GM12878 (cell line): ENCODE measurements at regions not wholly inside any gene's neighbourhood (a gene's known extent, or its start where the extent isn't known, plus 50 kb on each side); places are given as distances from the start of the nearest gene placed in this dataset.

Experiments used
- ATAC-seq: fragments of 200-7000 bp; cut with Tn5 transposase; 3 replicates; pipeline ENCODE4 v1.9.1; 2020; ENCODE audit warnings: mild to moderate bottlenecking, moderate library complexity
- BruUV-seq: library from RNA; stranded (reverse); fragments of 400-500 nt; replicated peaks from 2 replicates; lab custom pipeline; 2021; lab: Mats Ljungman, UMichigan
- CTCF ChIA-PET: fragments of 300-600 bp; sonication (Branson Sonifier 250); formaldehyde crosslinking; extraction: SDS; loops from one replicate; lab custom pipeline; 2021; ENCODE audit warnings: inconsistent platforms; lab: Yijun Ruan, JAX
- POLR2A ChIA-PET: fragments of 350-600 bp; formaldehyde crosslinking; extraction: SDS; loops from one replicate; lab custom pipeline; 2021; ENCODE audit warnings: inconsistent platforms; lab: Charles Lee
- RAD21 ChIA-PET: fragments of 300-600 bp; sonication (Branson Sonifier 250); formaldehyde crosslinking; loops from one replicate; lab custom pipeline; 2023; ENCODE audit warnings: antibody characterized with exemption; ENCODE audit not compliant: unreplicated experiment; lab: Charles Lee
- SMC1A ChIA-PET: fragments of 300-600 bp; sonication (Branson Sonifier 250); formaldehyde crosslinking; loops from one replicate; lab custom pipeline; 2023; ENCODE audit not compliant: unreplicated experiment, uncharacterized antibody; lab: Charles Lee
- DNase-seq: peaks from one replicate; pipeline ENCODE4 v3.0.0-alpha.2; 2011; ENCODE audit warnings: low read depth, low spot score
- FAIRE-seq: peaks from 3 replicates; lab custom pipeline; 2011; peaks lifted over from hg19 to GRCh38; lab: Jason Lieb, UNC
- H2AFZ ChIP-seq: 2 replicates; pipeline ENCODE4 v1.6.0; 2011; ENCODE audit warnings: low read depth, low read length, control low read depth; ENCODE audit not compliant: control insufficient read depth
- H3K27ac ChIP-seq: 2 replicates; pipeline ENCODE4 v1.5.1; 2011; ENCODE audit warnings: control low read depth; ENCODE audit not compliant: control insufficient read depth, insufficient read depth
- H3K27me3 ChIP-seq, 2 experiments: replicated peaks in 1 of 2; 2 replicates each; pipeline versions ENCODE4 v1.6.0 to v1.6.1; 2011; ENCODE audit warnings: low read length in 1 of 2; ENCODE audit not compliant: control insufficient read depth in 2 of 2, insufficient read depth in 2 of 2
- H3K36me3 ChIP-seq, 2 experiments: 2 replicates each; pipeline ENCODE4 v1.5.1; 2011; ENCODE audit warnings: low read length in 1 of 2; ENCODE audit not compliant: control insufficient read depth in 2 of 2, insufficient read depth in 2 of 2
- H3K4me1 ChIP-seq: 2 replicates; pipeline ENCODE4 v1.6.1; 2011; ENCODE audit warnings: mild to moderate bottlenecking, low read length, moderate library complexity, mixed read lengths; ENCODE audit not compliant: control insufficient read depth, insufficient read depth
- H3K4me2 ChIP-seq: 2 replicates; pipeline ENCODE4 v1.6.0; 2011; ENCODE audit warnings: control low read depth; ENCODE audit not compliant: control insufficient read depth, insufficient read depth
- H3K4me3 ChIP-seq: fragments of 200-600 bp; sonication (generic); 2 replicates; pipeline ENCODE4 v1.5.1; 2016
- H3K79me2 ChIP-seq: 2 replicates; pipeline ENCODE4 v1.6.0; 2011; ENCODE audit warnings: low read length; ENCODE audit not compliant: control insufficient read depth, insufficient read depth
- H3K9ac ChIP-seq: 2 replicates; pipeline ENCODE4 v1.8.0; 2011; ENCODE audit warnings: low read length, control low read depth, mixed read lengths; ENCODE audit not compliant: control insufficient read depth, insufficient read depth
- H3K9me3 ChIP-seq: replicated peaks from 3 replicates; pipeline ENCODE4 v1.5.1; 2011; ENCODE audit warnings: mild to moderate bottlenecking, low read length; ENCODE audit not compliant: control insufficient read depth, insufficient read depth
- H4K20me1 ChIP-seq: 2 replicates; pipeline ENCODE4 v1.6.0; 2011; ENCODE audit not compliant: control insufficient read depth, insufficient read depth
- MYC ChIP-seq: IDR thresholded peaks from 2 replicates; pipeline ENCODE4 v1.6.1; 2011; ENCODE audit warnings: mild to moderate bottlenecking, low read length, moderate library complexity, inconsistent platforms; ENCODE audit not compliant: insufficient read depth, insufficient replicate concordance, insufficient read length, severe bottlenecking
- NR2C1 ChIP-seq: fragments of 450-650 bp; IDR thresholded peaks from 2 replicates; pipeline ENCODE4 v1.6.1; 2017; ENCODE audit warnings: antibody characterized with exemption, mild to moderate bottlenecking, moderate library complexity
- NRF1 ChIP-seq: conservative IDR thresholded peaks from 2 replicates; pipeline ENCODE4 v1.6.1; 2011; ENCODE audit warnings: mild to moderate bottlenecking, low read depth, low read length, improper control_type of control experiment
- PAX5 ChIP-seq: IDR thresholded peaks from 2 replicates; pipeline ENCODE4 v1.6.1; 2011; ENCODE audit warnings: low read depth, low read length, borderline replicate concordance
- WGBS: methylation state at CpG from one replicate; pipeline ENCODE4 v1.1.6; 2016; ENCODE audit warnings: low lambda C conversion rate; ENCODE audit not compliant: insufficient replicate concordance, insufficient coverage; ENCODE audit errors: missing lambda C conversion rate; 5-methylcytosine and 5-hydroxymethylcytosine counted together
- in situ Hi-C: fragments of 300-500 bp; cut with MboI; formaldehyde crosslinking; loops from 9 replicates; pipeline ENCODE4 v1.14.3; 2018; ENCODE audit warnings: mixed read lengths
- intact Hi-C: fragments of 100-400 bp; cut with micrococcal nuclease; formaldehyde crosslinking; loops from one replicate; pipeline ENCODE4 v1.14.2; 2022; ENCODE audit not compliant: unreplicated experiment
- TF ChIP-seq, protein P1 (sequence below): IDR thresholded peaks from 2 replicates; pipeline ENCODE4 v1.6.1; 2012; ENCODE audit warnings: low read depth, low read length, improper control_type of control experiment
- TF ChIP-seq, protein P2 (sequence below): fragments of 450-650 bp; IDR thresholded peaks from 2 replicates; pipeline ENCODE4 v1.6.1; 2017; ENCODE audit warnings: antibody characterized with exemption, mild to moderate bottlenecking, moderate library complexity
- TF ChIP-seq, protein P3 (sequence below): IDR thresholded peaks from 2 replicates; pipeline ENCODE4 v1.6.1; 2011; ENCODE audit warnings: low read depth, mild to moderate bottlenecking, low read length, moderate library complexity, borderline replicate concordance; ENCODE audit errors: extremely low read depth
- TF ChIP-seq, protein P4 (sequence below): IDR thresholded peaks from 2 replicates; pipeline ENCODE4 v1.6.1; 2012; ENCODE audit warnings: mild to moderate bottlenecking, low read depth, low read length

DNA sequence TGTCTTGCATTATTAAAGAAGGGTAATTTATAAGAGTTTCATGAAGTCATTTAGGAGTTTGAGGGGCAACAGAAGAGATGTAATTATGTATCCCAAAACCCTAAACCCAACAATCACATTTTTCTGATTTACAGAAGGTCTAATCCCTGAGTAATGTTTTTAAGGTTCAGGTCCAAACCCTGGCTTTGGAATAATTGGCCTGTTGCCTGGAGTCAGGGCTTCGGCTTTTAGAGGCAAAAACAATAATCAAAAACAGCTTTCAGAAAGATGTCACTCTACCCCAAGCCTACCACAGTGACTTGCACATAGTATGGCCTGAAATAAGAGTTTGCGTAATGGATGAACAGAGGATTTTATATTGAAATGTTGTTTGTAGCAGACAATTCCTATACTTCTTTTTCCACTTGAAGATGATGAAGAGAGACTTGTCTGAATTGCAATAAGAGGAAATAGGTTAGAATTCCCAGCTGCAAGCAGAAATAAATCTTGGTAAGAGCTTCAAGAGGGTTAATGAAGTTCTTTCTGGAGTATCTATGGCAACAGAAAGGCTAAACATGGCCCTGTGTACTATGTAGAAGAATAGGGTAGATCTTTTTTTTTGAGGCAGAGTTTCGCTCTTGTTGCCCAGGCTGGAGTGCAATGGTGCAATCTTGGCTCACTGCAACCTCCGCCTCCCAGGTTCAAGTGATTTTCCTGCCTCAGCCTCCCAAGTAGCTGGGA is 152.0 kb downstream of the GPBP1 start:
- in situ Hi-C loops, result no loop called here
- CTCF ChIA-PET, result no interaction called here

DNA sequence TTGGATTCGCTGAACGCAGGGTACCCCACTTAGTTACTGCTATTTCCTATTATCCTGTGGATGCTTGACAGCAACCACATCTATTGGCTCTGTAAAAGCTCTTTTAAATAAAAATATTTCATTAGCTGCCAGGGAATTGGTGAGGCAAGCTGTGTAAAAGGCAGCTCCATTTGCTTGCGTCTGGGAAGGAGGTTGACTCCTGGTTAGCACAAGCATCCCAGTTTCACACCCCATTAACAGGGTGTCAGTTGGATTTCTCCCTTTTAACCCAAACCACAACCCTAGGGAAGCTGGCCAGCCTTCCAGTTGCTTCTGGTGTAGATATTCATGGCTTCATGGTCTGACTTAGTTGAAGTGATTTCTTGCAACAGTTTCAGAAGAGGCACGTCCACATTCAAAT is 151.0 kb downstream of the GPBP1 start:
- DNase-seq (no peak), FAIRE-seq (no peak), ATAC-seq (no peak)
- intact Hi-C loops, result no loop called here
- no peaks in the 10 kb centered on the region for H3K4me1 ChIP-seq
- RAD21 ChIA-PET, result no interaction called here
- peaks cover 0 to 2% of the 10 kb centered on the region in 2 experiments; a peak in 2 of 4 replicates for H3K27me3 ChIP-seq
- no peaks in the 10 kb centered on the region for H3K79me2 ChIP-seq
- no peaks in the 10 kb centered on the region for H4K20me1 ChIP-seq
- H3K27ac ChIP-seq, result no peak overlapping the region
- CTCF ChIA-PET, result interaction anchor here (2.7 kb wide), 1 partner anchor 14 kb away, joined by 13 read pairs; no protein-coding TSS in a partner anchor
- no peak overlapping the region for H3K4me3 ChIP-seq
- no peak overlapping the region for H3K4me2 ChIP-seq
- SMC1A ChIA-PET, result interaction anchor here (0.6 to 1.7 kb wide), 2 partner anchors 9 to 1784 kb away, joined by 3 to 4 read pairs; no protein-coding TSS in a partner anchor
- POLR2A ChIA-PET, result no interaction called here
- WGBS, result 72% methylated on average over 4 of the region's 4 CpGs
- in situ Hi-C loops, result no loop called here
- H2AFZ ChIP-seq, result no peak overlapping the region
- no TSS peak for BruUV-seq
- H3K9ac ChIP-seq, result no peak overlapping the region
- no peaks in the 10 kb centered on the region for H3K36me3 ChIP-seq
- H3K9me3 ChIP-seq, result no peaks in the 10 kb centered on the region
- TF ChIP-seq, protein P1, sequence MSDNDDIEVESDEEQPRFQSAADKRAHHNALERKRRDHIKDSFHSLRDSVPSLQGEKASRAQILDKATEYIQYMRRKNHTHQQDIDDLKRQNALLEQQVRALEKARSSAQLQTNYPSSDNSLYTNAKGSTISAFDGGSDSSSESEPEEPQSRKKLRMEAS, result no peak
- TF ChIP-seq, protein P2, sequence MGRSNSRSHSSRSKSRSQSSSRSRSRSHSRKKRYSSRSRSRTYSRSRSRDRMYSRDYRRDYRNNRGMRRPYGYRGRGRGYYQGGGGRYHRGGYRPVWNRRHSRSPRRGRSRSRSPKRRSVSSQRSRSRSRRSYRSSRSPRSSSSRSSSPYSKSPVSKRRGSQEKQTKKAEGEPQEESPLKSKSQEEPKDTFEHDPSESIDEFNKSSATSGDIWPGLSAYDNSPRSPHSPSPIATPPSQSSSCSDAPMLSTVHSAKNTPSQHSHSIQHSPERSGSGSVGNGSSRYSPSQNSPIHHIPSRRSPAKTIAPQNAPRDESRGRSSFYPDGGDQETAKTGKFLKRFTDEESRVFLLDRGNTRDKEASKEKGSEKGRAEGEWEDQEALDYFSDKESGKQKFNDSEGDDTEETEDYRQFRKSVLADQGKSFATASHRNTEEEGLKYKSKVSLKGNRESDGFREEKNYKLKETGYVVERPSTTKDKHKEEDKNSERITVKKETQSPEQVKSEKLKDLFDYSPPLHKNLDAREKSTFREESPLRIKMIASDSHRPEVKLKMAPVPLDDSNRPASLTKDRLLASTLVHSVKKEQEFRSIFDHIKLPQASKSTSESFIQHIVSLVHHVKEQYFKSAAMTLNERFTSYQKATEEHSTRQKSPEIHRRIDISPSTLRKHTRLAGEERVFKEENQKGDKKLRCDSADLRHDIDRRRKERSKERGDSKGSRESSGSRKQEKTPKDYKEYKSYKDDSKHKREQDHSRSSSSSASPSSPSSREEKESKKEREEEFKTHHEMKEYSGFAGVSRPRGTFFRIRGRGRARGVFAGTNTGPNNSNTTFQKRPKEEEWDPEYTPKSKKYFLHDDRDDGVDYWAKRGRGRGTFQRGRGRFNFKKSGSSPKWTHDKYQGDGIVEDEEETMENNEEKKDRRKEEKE, result no peak
- TF ChIP-seq, protein P3, sequence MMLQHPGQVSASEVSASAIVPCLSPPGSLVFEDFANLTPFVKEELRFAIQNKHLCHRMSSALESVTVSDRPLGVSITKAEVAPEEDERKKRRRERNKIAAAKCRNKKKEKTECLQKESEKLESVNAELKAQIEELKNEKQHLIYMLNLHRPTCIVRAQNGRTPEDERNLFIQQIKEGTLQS, result no peak
- TF ChIP-seq NRF1, result no peak
- TF ChIP-seq, protein P4, sequence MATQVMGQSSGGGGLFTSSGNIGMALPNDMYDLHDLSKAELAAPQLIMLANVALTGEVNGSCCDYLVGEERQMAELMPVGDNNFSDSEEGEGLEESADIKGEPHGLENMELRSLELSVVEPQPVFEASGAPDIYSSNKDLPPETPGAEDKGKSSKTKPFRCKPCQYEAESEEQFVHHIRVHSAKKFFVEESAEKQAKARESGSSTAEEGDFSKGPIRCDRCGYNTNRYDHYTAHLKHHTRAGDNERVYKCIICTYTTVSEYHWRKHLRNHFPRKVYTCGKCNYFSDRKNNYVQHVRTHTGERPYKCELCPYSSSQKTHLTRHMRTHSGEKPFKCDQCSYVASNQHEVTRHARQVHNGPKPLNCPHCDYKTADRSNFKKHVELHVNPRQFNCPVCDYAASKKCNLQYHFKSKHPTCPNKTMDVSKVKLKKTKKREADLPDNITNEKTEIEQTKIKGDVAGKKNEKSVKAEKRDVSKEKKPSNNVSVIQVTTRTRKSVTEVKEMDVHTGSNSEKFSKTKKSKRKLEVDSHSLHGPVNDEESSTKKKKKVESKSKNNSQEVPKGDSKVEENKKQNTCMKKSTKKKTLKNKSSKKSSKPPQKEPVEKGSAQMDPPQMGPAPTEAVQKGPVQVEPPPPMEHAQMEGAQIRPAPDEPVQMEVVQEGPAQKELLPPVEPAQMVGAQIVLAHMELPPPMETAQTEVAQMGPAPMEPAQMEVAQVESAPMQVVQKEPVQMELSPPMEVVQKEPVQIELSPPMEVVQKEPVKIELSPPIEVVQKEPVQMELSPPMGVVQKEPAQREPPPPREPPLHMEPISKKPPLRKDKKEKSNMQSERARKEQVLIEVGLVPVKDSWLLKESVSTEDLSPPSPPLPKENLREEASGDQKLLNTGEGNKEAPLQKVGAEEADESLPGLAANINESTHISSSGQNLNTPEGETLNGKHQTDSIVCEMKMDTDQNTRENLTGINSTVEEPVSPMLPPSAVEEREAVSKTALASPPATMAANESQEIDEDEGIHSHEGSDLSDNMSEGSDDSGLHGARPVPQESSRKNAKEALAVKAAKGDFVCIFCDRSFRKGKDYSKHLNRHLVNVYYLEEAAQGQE, result no peak
- TF ChIP-seq PAX5, result no peak
- TF ChIP-seq NR2C1, result no peak

More for the DNA sequence above, 152.0 kb downstream of the GPBP1 start:
- intact Hi-C loops, result no loop called here
- no peaks in the 10 kb centered on the region for H3K79me2 ChIP-seq
- no peak overlapping the region for H3K27ac ChIP-seq
- H3K36me3 ChIP-seq, result no peaks in the 10 kb centered on the region
- no peaks in the 10 kb centered on the region for H4K20me1 ChIP-seq
- H3K4me1 ChIP-seq, result no peaks in the 10 kb centered on the region
- no peak for ATAC-seq
- 35% methylated on average over 4 of the region's 4 CpGs for WGBS
- ChIA-PET POLR2A (interaction anchor here (0.8 kb wide), 1 partner anchor 28 kb away, joined by 3 read pairs; no protein-coding TSS in a partner anchor), SMC1A (no interaction called here), RAD21 (no interaction called here)
- peaks cover 0 to 2% of the 10 kb centered on the region in 2 experiments; a peak in 2 of 4 replicates for H3K27me3 ChIP-seq
- no peak for DNase-seq
- H3K9me3 ChIP-seq, result no peaks in the 10 kb centered on the region
- no peak for FAIRE-seq
- H2AFZ ChIP-seq, result no peak overlapping the region
- no TSS peak for BruUV-seq
- no peak overlapping the region for H3K9ac ChIP-seq
- H3K4me3 ChIP-seq, result no peak overlapping the region
- no peak for TF ChIP-seq MYC
- no peak overlapping the region for H3K4me2 ChIP-seq
